Lower leg skin (tissue), 3 donors: ENCODE measurements at regions not wholly inside any gene's neighbourhood (a gene's known extent, or its start where the extent isn't known, plus 50 kb on each side); places are given as distances from the start of the nearest gene placed in this dataset.

ENCODE experiments used
- POLR2A ChIP-seq, 2 donors: fragments of 450-650 bp; IDR thresholded peaks; one replicate each; pipeline ENCODE4 v1.6.1; 2016 to 2017; ENCODE audit warnings: antibody characterized with exemption in 2 of 2, mild to moderate bottlenecking in 1 of 2, moderate library complexity in 1 of 2
- TF ChIP-seq, protein P1 (sequence below), 3 donors: fragments of 450-650 bp; IDR thresholded peaks; one replicate each; pipeline ENCODE4 v1.5.1; 2016; ENCODE audit warnings: antibody characterized with exemption in 3 of 3, mild to moderate bottlenecking in 3 of 3, moderate library complexity in 2 of 3

- TF ChIP-seq, protein P1, sequence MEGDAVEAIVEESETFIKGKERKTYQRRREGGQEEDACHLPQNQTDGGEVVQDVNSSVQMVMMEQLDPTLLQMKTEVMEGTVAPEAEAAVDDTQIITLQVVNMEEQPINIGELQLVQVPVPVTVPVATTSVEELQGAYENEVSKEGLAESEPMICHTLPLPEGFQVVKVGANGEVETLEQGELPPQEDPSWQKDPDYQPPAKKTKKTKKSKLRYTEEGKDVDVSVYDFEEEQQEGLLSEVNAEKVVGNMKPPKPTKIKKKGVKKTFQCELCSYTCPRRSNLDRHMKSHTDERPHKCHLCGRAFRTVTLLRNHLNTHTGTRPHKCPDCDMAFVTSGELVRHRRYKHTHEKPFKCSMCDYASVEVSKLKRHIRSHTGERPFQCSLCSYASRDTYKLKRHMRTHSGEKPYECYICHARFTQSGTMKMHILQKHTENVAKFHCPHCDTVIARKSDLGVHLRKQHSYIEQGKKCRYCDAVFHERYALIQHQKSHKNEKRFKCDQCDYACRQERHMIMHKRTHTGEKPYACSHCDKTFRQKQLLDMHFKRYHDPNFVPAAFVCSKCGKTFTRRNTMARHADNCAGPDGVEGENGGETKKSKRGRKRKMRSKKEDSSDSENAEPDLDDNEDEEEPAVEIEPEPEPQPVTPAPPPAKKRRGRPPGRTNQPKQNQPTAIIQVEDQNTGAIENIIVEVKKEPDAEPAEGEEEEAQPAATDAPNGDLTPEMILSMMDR (IDR thresholded peaks at IDR 0.05), result no peak
- TF ChIP-seq POLR2A (IDR thresholded peaks at IDR 0.05), result no peak
These were observed 60.9 kb upstream of the WSB1 start for GRCh38 chr17:27233059-27233458.
